GM12878 (cell line): ENCODE measurements at regions not wholly inside any gene's neighbourhood (a gene's known extent, or its start where the extent isn't known, plus 50 kb on each side); places are given as distances from the start of the nearest gene placed in this dataset.

ENCODE experiments used
- ATAC-seq: fragments of 200-7000 bp; cut with Tn5 transposase; 3 replicates; pipeline ENCODE4 v1.9.1; 2020; ENCODE audit warnings: mild to moderate bottlenecking, moderate library complexity
- BruUV-seq: library from RNA; stranded (reverse); fragments of 400-500 nt; replicated peaks from 2 replicates; lab custom pipeline; 2021; lab: Mats Ljungman, UMichigan
- CTCF ChIA-PET: fragments of 300-600 bp; sonication (Branson Sonifier 250); formaldehyde crosslinking; extraction: SDS; loops from one replicate; lab custom pipeline; 2021; ENCODE audit warnings: inconsistent platforms; lab: Yijun Ruan, JAX
- POLR2A ChIA-PET: fragments of 350-600 bp; formaldehyde crosslinking; extraction: SDS; loops from one replicate; lab custom pipeline; 2021; ENCODE audit warnings: inconsistent platforms; lab: Charles Lee
- RAD21 ChIA-PET: fragments of 300-600 bp; sonication (Branson Sonifier 250); formaldehyde crosslinking; loops from one replicate; lab custom pipeline; 2023; ENCODE audit warnings: antibody characterized with exemption; ENCODE audit not compliant: unreplicated experiment; lab: Charles Lee
- SMC1A ChIA-PET: fragments of 300-600 bp; sonication (Branson Sonifier 250); formaldehyde crosslinking; loops from one replicate; lab custom pipeline; 2023; ENCODE audit not compliant: unreplicated experiment, uncharacterized antibody; lab: Charles Lee
- DNase-seq: peaks from one replicate; pipeline ENCODE4 v3.0.0-alpha.2; 2011; ENCODE audit warnings: low read depth, low spot score
- FAIRE-seq: peaks from 3 replicates; lab custom pipeline; 2011; peaks lifted over from hg19 to GRCh38; lab: Jason Lieb, UNC
- H2AFZ ChIP-seq: 2 replicates; pipeline ENCODE4 v1.6.0; 2011; ENCODE audit warnings: low read depth, low read length, control low read depth; ENCODE audit not compliant: control insufficient read depth
- H3K27ac ChIP-seq: 2 replicates; pipeline ENCODE4 v1.5.1; 2011; ENCODE audit warnings: control low read depth; ENCODE audit not compliant: control insufficient read depth, insufficient read depth
- H3K27me3 ChIP-seq, 2 experiments: replicated peaks in 1 of 2; 2 replicates each; pipeline versions ENCODE4 v1.6.0 to v1.6.1; 2011; ENCODE audit warnings: low read length in 1 of 2; ENCODE audit not compliant: control insufficient read depth in 2 of 2, insufficient read depth in 2 of 2
- H3K36me3 ChIP-seq, 2 experiments: 2 replicates each; pipeline ENCODE4 v1.5.1; 2011; ENCODE audit warnings: low read length in 1 of 2; ENCODE audit not compliant: control insufficient read depth in 2 of 2, insufficient read depth in 2 of 2
- H3K4me1 ChIP-seq: 2 replicates; pipeline ENCODE4 v1.6.1; 2011; ENCODE audit warnings: mild to moderate bottlenecking, low read length, moderate library complexity, mixed read lengths; ENCODE audit not compliant: control insufficient read depth, insufficient read depth
- H3K4me2 ChIP-seq: 2 replicates; pipeline ENCODE4 v1.6.0; 2011; ENCODE audit warnings: control low read depth; ENCODE audit not compliant: control insufficient read depth, insufficient read depth
- H3K4me3 ChIP-seq: fragments of 200-600 bp; sonication (generic); 2 replicates; pipeline ENCODE4 v1.5.1; 2016
- H3K79me2 ChIP-seq: 2 replicates; pipeline ENCODE4 v1.6.0; 2011; ENCODE audit warnings: low read length; ENCODE audit not compliant: control insufficient read depth, insufficient read depth
- H3K9ac ChIP-seq: 2 replicates; pipeline ENCODE4 v1.8.0; 2011; ENCODE audit warnings: low read length, control low read depth, mixed read lengths; ENCODE audit not compliant: control insufficient read depth, insufficient read depth
- H3K9me3 ChIP-seq: replicated peaks from 3 replicates; pipeline ENCODE4 v1.5.1; 2011; ENCODE audit warnings: mild to moderate bottlenecking, low read length; ENCODE audit not compliant: control insufficient read depth, insufficient read depth
- H4K20me1 ChIP-seq: 2 replicates; pipeline ENCODE4 v1.6.0; 2011; ENCODE audit not compliant: control insufficient read depth, insufficient read depth
- CHD1 ChIP-seq: IDR thresholded peaks from 2 replicates; pipeline ENCODE4 v1.6.1; 2012; ENCODE audit warnings: low read depth, low read length, improper control_type of control experiment
- HDAC6 ChIP-seq: fragments of 200-600 bp; sonication (generic); IDR thresholded peaks from one replicate; pipeline ENCODE4 v1.8.0; 2017; ENCODE audit warnings: antibody characterized with exemption; ENCODE audit not compliant: unreplicated experiment
- NFYA ChIP-seq: IDR thresholded peaks from 2 replicates; pipeline ENCODE4 v1.6.1; 2011; ENCODE audit warnings: low read depth, mild to moderate bottlenecking, low read length, improper control_type of control experiment, borderline replicate concordance
- WRNIP1 ChIP-seq: IDR thresholded peaks from 2 replicates; pipeline ENCODE4 v1.6.1; 2011; ENCODE audit warnings: low read depth, low read length, improper control_type of control experiment, borderline replicate concordance
- WGBS: methylation state at CpG from one replicate; pipeline ENCODE4 v1.1.6; 2016; ENCODE audit warnings: low lambda C conversion rate; ENCODE audit not compliant: insufficient replicate concordance, insufficient coverage; ENCODE audit errors: missing lambda C conversion rate; 5-methylcytosine and 5-hydroxymethylcytosine counted together
- in situ Hi-C: fragments of 300-500 bp; cut with MboI; formaldehyde crosslinking; loops from 9 replicates; pipeline ENCODE4 v1.14.3; 2018; ENCODE audit warnings: mixed read lengths
- intact Hi-C: fragments of 100-400 bp; cut with micrococcal nuclease; formaldehyde crosslinking; loops from one replicate; pipeline ENCODE4 v1.14.2; 2022; ENCODE audit not compliant: unreplicated experiment
- TF ChIP-seq, protein P1 (sequence below): fragments of 450-650 bp; IDR thresholded peaks from 2 replicates; pipeline ENCODE4 v1.6.1; 2017; ENCODE audit warnings: antibody characterized with exemption, mild to moderate bottlenecking, moderate library complexity
- TF ChIP-seq, protein P2 (sequence below): fragments of 450-650 bp; IDR thresholded peaks from 2 replicates; pipeline ENCODE4 v1.6.1; 2017; ENCODE audit warnings: low read depth, mild to moderate bottlenecking, moderate library complexity

DNA sequence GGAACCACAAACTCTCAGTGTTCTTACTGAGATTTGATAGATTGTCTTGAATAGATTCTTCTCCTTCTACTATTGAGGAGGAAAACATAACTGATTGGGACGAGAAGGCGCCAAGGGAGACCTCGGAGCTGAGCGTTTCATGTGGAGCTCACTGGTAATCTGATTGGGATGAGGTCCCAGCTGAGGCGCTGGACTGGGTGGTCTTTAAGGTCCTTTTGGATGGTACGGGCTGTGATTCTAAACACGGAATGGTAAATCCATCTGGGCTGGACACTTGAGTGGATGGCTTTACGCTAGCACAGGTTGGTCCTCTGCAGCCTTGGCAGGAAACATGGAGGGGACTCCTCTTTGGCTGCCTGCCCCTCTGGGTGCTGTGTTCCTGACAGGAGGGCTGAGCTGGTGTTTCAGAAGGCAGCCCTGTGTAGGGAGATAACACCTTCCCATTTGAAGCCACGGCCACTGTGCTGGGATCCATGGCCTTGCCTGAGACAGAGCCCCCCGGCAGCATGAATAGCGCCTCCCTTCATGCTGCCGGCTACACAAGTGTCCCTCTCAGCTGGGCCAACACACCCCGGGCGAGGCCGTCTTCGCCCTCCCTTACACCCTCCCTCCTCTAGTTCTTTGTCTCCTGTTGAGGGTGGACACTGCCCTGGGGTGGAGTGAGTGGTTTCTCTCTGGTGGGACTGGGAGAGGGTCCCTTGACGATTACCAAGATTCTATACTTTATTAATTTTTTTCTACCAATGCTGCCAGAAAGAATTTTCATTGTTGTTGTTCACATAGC lies 203.2 kb upstream of the SHH start:
- no TSS peak for BruUV-seq
- FAIRE-seq (no peak), DNase-seq (no peak), ATAC-seq (no peak)
- WGBS, result 40% methylated on average over 15 of the region's 17 CpGs
- Histone ChIP-seq H2AFZ (no peak overlapping the region), H3K9me3 (no peaks in the 10 kb centered on the region; the same call in 2 of the 3 replicates), H3K4me2 (no peak overlapping the region), H3K27ac (no peak overlapping the region), H3K4me1 (no peaks in the 10 kb centered on the region), H4K20me1 (no peaks in the 10 kb centered on the region), H3K9ac (no peak overlapping the region), H3K27me3 (no peaks in the 10 kb centered on the region), H3K36me3 (no peaks in the 10 kb centered on the region), H3K79me2 (no peaks in the 10 kb centered on the region), H3K4me3 (no peak overlapping the region)
- intact Hi-C loops, result no loop called here
- ChIA-PET CTCF (no interaction called here), SMC1A (no interaction called here), RAD21 (no interaction called here), POLR2A (no interaction called here)
- TF ChIP-seq HDAC6 (no peak), WRNIP1 (no peak), CHD1 (no peak), NFYA (no peak)
- TF ChIP-seq, protein P1, sequence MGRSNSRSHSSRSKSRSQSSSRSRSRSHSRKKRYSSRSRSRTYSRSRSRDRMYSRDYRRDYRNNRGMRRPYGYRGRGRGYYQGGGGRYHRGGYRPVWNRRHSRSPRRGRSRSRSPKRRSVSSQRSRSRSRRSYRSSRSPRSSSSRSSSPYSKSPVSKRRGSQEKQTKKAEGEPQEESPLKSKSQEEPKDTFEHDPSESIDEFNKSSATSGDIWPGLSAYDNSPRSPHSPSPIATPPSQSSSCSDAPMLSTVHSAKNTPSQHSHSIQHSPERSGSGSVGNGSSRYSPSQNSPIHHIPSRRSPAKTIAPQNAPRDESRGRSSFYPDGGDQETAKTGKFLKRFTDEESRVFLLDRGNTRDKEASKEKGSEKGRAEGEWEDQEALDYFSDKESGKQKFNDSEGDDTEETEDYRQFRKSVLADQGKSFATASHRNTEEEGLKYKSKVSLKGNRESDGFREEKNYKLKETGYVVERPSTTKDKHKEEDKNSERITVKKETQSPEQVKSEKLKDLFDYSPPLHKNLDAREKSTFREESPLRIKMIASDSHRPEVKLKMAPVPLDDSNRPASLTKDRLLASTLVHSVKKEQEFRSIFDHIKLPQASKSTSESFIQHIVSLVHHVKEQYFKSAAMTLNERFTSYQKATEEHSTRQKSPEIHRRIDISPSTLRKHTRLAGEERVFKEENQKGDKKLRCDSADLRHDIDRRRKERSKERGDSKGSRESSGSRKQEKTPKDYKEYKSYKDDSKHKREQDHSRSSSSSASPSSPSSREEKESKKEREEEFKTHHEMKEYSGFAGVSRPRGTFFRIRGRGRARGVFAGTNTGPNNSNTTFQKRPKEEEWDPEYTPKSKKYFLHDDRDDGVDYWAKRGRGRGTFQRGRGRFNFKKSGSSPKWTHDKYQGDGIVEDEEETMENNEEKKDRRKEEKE, result no peak
- TF ChIP-seq, protein P2, sequence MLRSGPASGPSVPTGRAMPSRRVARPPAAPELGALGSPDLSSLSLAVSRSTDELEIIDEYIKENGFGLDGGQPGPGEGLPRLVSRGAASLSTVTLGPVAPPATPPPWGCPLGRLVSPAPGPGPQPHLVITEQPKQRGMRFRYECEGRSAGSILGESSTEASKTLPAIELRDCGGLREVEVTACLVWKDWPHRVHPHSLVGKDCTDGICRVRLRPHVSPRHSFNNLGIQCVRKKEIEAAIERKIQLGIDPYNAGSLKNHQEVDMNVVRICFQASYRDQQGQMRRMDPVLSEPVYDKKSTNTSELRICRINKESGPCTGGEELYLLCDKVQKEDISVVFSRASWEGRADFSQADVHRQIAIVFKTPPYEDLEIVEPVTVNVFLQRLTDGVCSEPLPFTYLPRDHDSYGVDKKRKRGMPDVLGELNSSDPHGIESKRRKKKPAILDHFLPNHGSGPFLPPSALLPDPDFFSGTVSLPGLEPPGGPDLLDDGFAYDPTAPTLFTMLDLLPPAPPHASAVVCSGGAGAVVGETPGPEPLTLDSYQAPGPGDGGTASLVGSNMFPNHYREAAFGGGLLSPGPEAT, result no peak
- in situ Hi-C loops, result no loop called here
